Bronchial epithelial cell (primary cell): ENCODE measurements at regions not wholly inside any gene's neighbourhood (a gene's known extent, or its start where the extent isn't known, plus 50 kb on each side); places are given as distances from the start of the nearest gene placed in this dataset.

Source experiments
- DNase-seq: peaks from one replicate; pipeline ENCODE4 v3.0.0-alpha.2; 2010; ENCODE audit warnings: low read depth
- FAIRE-seq: peaks from 2 replicates; lab custom pipeline; 2011; peaks lifted over from hg19 to GRCh38; lab: Jason Lieb, UNC
- H3K27me3 ChIP-seq: 2 replicates; pipeline ENCODE4 v1.5.1; 2011; ENCODE audit warnings: low read length; ENCODE audit not compliant: control insufficient read depth, insufficient read depth
- H3K36me3 ChIP-seq: 2 replicates; pipeline ENCODE4 v1.5.1; 2011; ENCODE audit warnings: low read length; ENCODE audit not compliant: control insufficient read depth, insufficient read depth
- H3K4me3 ChIP-seq: 2 replicates; pipeline ENCODE4 v1.5.1; 2011; ENCODE audit warnings: mild to moderate bottlenecking, low read depth, low read length, control low read depth
- CTCF ChIP-seq: IDR thresholded peaks from 2 replicates; pipeline ENCODE4 v1.5.1; 2011; ENCODE audit warnings: mild to moderate bottlenecking, moderate library complexity, low read length, control low read depth, inconsistent platforms; ENCODE audit not compliant: insufficient read depth, severe bottlenecking

- DNase-seq, result peak; percentile 18
- FAIRE-seq, result no peak
- H3K4me3 ChIP-seq, result no peak overlapping the region
- no peaks in the 10 kb centered on the region for H3K36me3 ChIP-seq
- no peak for TF ChIP-seq CTCF
- no peaks in the 10 kb centered on the region for H3K27me3 ChIP-seq
These were observed 189.8 kb downstream of the HINT1 start for GRCh38 chr5:130975299-130975698.

- DNase-seq (peak; percentile 35), FAIRE-seq (no peak)
- Histone ChIP-seq H3K4me3 (no peak overlapping the region), H3K27me3 (no peaks in the 10 kb centered on the region), H3K36me3 (no peaks in the 10 kb centered on the region)
- TF ChIP-seq CTCF, result no peak
These were observed 190.9 kb downstream of the HINT1 start for GRCh38 chr5:130974021-130974683.

GRCh38 chr5:130966990-130967525 is 198.0 kb downstream of the HINT1 start:
- no peak for TF ChIP-seq CTCF
- FAIRE-seq, result no peak

GRCh38 chr5:130965920-130966319 is 199.1 kb downstream of the HINT1 start:
- H3K27me3 ChIP-seq, result no peaks in the 10 kb centered on the region
- FAIRE-seq (no peak), DNase-seq (no peak)
- H3K36me3 ChIP-seq, result no peaks in the 10 kb centered on the region
- H3K4me3 ChIP-seq, result no peak overlapping the region
- no peak for TF ChIP-seq CTCF

More at GRCh38 chr5:130966990-130967525, 198.0 kb downstream of the HINT1 start:
- no peak overlapping the region for H3K4me3 ChIP-seq
- DNase-seq, result no peak
- no peaks in the 10 kb centered on the region for H3K27me3 ChIP-seq
- no peaks in the 10 kb centered on the region for H3K36me3 ChIP-seq

GRCh38 chr5:130965360-130965759 is 199.7 kb downstream of the HINT1 start:
- Histone ChIP-seq H3K4me3 (no peak overlapping the region), H3K36me3 (no peaks in the 10 kb centered on the region), H3K27me3 (no peaks in the 10 kb centered on the region)
- DNase-seq (no peak), FAIRE-seq (no peak)
- TF ChIP-seq CTCF, result no peak
